ENCODE measurements at regions not wholly inside any gene's neighbourhood (a gene's known extent, or its start where the extent isn't known, plus 50 kb on each side); places are given as distances from the start of the nearest gene placed in this dataset.

DNA sequence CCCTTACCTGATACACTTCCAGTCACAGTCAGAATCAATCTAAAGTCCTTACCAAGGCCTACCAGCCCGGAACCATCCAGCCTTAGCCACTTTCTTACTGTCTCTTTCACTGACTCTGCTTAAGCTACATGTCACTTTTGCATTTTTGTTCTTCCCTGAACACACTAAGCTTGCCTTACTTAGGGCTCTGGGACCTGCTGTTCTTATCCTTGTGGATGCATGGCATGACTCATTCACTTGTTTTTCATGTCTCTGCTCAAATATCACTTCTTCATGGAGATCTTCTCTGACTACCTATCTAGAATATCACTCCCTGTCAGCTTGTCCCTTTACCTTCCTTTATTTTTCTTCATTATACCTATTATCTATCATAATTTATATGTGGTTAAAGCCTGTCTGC, 65.6 kb upstream of the ZDHHC17 start:
- TF ChIP-seq, protein P1, sequence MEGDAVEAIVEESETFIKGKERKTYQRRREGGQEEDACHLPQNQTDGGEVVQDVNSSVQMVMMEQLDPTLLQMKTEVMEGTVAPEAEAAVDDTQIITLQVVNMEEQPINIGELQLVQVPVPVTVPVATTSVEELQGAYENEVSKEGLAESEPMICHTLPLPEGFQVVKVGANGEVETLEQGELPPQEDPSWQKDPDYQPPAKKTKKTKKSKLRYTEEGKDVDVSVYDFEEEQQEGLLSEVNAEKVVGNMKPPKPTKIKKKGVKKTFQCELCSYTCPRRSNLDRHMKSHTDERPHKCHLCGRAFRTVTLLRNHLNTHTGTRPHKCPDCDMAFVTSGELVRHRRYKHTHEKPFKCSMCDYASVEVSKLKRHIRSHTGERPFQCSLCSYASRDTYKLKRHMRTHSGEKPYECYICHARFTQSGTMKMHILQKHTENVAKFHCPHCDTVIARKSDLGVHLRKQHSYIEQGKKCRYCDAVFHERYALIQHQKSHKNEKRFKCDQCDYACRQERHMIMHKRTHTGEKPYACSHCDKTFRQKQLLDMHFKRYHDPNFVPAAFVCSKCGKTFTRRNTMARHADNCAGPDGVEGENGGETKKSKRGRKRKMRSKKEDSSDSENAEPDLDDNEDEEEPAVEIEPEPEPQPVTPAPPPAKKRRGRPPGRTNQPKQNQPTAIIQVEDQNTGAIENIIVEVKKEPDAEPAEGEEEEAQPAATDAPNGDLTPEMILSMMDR (IDR thresholded peaks at IDR 0.05; ENCODE audit: insufficient read depth, low read length): no peak
- no peak for TF ChIP-seq POLR2AphosphoS5 (IDR thresholded peaks at IDR 0.05; ENCODE audit: low read depth)
- TF ChIP-seq, protein P2, sequence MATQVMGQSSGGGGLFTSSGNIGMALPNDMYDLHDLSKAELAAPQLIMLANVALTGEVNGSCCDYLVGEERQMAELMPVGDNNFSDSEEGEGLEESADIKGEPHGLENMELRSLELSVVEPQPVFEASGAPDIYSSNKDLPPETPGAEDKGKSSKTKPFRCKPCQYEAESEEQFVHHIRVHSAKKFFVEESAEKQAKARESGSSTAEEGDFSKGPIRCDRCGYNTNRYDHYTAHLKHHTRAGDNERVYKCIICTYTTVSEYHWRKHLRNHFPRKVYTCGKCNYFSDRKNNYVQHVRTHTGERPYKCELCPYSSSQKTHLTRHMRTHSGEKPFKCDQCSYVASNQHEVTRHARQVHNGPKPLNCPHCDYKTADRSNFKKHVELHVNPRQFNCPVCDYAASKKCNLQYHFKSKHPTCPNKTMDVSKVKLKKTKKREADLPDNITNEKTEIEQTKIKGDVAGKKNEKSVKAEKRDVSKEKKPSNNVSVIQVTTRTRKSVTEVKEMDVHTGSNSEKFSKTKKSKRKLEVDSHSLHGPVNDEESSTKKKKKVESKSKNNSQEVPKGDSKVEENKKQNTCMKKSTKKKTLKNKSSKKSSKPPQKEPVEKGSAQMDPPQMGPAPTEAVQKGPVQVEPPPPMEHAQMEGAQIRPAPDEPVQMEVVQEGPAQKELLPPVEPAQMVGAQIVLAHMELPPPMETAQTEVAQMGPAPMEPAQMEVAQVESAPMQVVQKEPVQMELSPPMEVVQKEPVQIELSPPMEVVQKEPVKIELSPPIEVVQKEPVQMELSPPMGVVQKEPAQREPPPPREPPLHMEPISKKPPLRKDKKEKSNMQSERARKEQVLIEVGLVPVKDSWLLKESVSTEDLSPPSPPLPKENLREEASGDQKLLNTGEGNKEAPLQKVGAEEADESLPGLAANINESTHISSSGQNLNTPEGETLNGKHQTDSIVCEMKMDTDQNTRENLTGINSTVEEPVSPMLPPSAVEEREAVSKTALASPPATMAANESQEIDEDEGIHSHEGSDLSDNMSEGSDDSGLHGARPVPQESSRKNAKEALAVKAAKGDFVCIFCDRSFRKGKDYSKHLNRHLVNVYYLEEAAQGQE (IDR thresholded peaks at IDR 0.05; ENCODE audit: insufficient replicate concordance, low read depth): no peak
- TF ChIP-seq GABPA (IDR thresholded peaks at IDR 0.05; ENCODE audit: low read depth): no peak
- TF ChIP-seq SPI1 (IDR thresholded peaks at IDR 0.05; ENCODE audit: borderline replicate concordance, low read depth): no peak
- Histone ChIP-seq H3K27ac (replicated peaks) (no peak overlapping the region), H3K4me3 (replicated peaks; ENCODE audit: insufficient read depth, low read length) (no peak overlapping the region), H3K27me3 (ENCODE audit: insufficient read depth, poor library complexity, severe bottlenecking) (no peaks in the 10 kb centered on the region)
- DNase-seq (ENCODE audit: low read depth in 1 of 2, low spot score in 1 of 2): no peak

DNA sequence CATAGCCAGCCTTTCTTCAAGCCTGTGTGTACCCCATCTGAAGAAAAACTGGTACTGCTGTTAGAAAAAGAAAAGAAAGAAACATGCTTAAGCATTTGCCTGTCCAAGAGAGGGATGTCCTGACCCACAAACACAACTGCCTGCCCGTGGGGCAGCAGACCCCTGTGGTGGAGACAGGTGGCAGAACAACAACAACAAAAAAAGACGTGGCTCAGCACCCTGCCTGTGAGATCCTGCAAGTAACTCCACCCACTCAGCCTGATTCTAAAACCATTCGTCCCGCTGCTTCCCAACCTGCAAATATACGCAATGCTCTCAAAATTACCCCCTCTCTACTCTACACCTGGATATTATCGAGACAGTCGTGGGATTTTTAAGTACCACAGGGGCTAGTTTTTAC, 64.9 kb upstream of the ZDHHC17 start:
- Histone ChIP-seq H3K27ac (replicated peaks) (no peak overlapping the region), H3K27me3 (ENCODE audit: insufficient read depth, poor library complexity, severe bottlenecking) (no peaks in the 10 kb centered on the region), H3K4me3 (replicated peaks; ENCODE audit: insufficient read depth, low read length) (no peak overlapping the region)
- TF ChIP-seq, protein P2 (IDR thresholded peaks at IDR 0.05; ENCODE audit: insufficient replicate concordance, low read depth): no peak
- TF ChIP-seq SPI1 (IDR thresholded peaks at IDR 0.05; ENCODE audit: borderline replicate concordance, low read depth): no peak
- TF ChIP-seq POLR2AphosphoS5 (IDR thresholded peaks at IDR 0.05; ENCODE audit: low read depth): no peak
- TF ChIP-seq, protein P1 (IDR thresholded peaks at IDR 0.05; ENCODE audit: insufficient read depth, low read length): no peak
- TF ChIP-seq GABPA (IDR thresholded peaks at IDR 0.05; ENCODE audit: low read depth): no peak
- DNase-seq (ENCODE audit: low read depth in 1 of 2, low spot score in 1 of 2): no peak

DNA sequence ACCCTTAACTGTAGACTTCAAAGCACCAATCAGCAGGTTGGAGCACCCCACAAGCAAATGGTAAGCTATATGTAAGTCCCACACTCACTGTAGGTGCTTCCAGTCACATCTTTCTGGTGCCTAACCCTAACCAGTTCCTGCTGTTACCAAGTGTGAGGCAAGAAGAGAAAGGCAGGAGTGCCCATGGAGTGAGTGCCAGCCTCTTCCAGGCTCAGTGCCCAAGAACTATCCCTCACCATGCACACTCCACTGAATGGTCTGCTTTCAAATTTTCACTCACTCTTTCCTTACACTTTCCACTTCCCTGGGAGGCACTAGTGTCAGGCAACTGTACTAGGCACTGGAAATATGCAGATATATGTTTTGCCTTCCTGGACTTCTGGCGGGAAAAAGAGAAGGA, 62.2 kb upstream of the ZDHHC17 start:
- Histone ChIP-seq H3K4me3 (replicated peaks; ENCODE audit: insufficient read depth, low read length) (no peak overlapping the region), H3K27me3 (ENCODE audit: insufficient read depth, poor library complexity, severe bottlenecking) (no peaks in the 10 kb centered on the region), H3K27ac (replicated peaks) (no peak overlapping the region)
- no peak for TF ChIP-seq GABPA (IDR thresholded peaks at IDR 0.05; ENCODE audit: low read depth)
- no peak for TF ChIP-seq SPI1 (IDR thresholded peaks at IDR 0.05; ENCODE audit: borderline replicate concordance, low read depth)
- no peak for TF ChIP-seq POLR2AphosphoS5 (IDR thresholded peaks at IDR 0.05; ENCODE audit: low read depth)
- TF ChIP-seq, protein P1 (IDR thresholded peaks at IDR 0.05; ENCODE audit: insufficient read depth, low read length): no peak
- TF ChIP-seq, protein P2 (IDR thresholded peaks at IDR 0.05; ENCODE audit: insufficient replicate concordance, low read depth): no peak
- no peak for DNase-seq (ENCODE audit: low read depth in 1 of 2, low spot score in 1 of 2)

Measured in HL-60 (cell line).